WTC11 (cell line): ENCODE measurements at regions not wholly inside any gene's neighbourhood (a gene's known extent, or its start where the extent isn't known, plus 50 kb on each side); places are given as distances from the start of the nearest gene placed in this dataset.

ENCODE experiments used
- ATAC-seq: fragments of 200-7000 bp; cut with Tn5 transposase; 2 replicates; pipeline ENCODE4 v1.10.0; 2021; ENCODE audit warnings: mild to moderate bottlenecking, moderate library complexity
- CTCF ChIA-PET: fragments of 300-600 bp; sonication (Branson Sonifier 250); formaldehyde crosslinking; loops from one replicate; lab custom pipeline; 2021; ENCODE audit warnings: antibody characterized with exemption; lab: Charles Lee
- POLR2A ChIA-PET: fragments of 350-600 bp; sonication (Branson Sonifier 250); formaldehyde crosslinking; loops from one replicate; lab custom pipeline; 2021; ENCODE audit warnings: antibody characterized with exemption; lab: Charles Lee
- DNase-seq: peaks from one replicate; pipeline ENCODE4 v3.0.0; 2021; ENCODE audit warnings: low spot score
- H3K27ac Mint-ChIP-seq: 2 replicates; pipeline ENCODE4 v1.8.0; 2021; ENCODE audit warnings: mixed read lengths
- H3K27me3 Mint-ChIP-seq: 2 replicates; pipeline ENCODE4 v1.8.0; 2021; ENCODE audit warnings: low read depth, mild to moderate bottlenecking, moderate library complexity, mixed read lengths
- H3K36me3 Mint-ChIP-seq: 2 replicates; pipeline ENCODE4 v1.8.0; 2021; ENCODE audit warnings: mixed read lengths
- H3K4me1 Mint-ChIP-seq: 2 replicates; pipeline ENCODE4 v1.8.0; 2022; ENCODE audit warnings: mixed read lengths
- H3K4me3 Mint-ChIP-seq: 2 replicates; pipeline ENCODE4 v1.8.0; 2021; ENCODE audit warnings: mild to moderate bottlenecking, moderate library complexity, mixed read lengths
- H3K9me3 Mint-ChIP-seq: 2 replicates; pipeline ENCODE4 v1.8.0; 2021; ENCODE audit warnings: mixed read lengths
- AFF4 ChIP-seq: sonication (generic); formaldehyde crosslinking; IDR thresholded peaks from 2 replicates; pipeline ENCODE4 v1.8.1; 2023; ENCODE audit warnings: mild to moderate bottlenecking, missing genetic modification reagents, borderline replicate concordance
- ATF1 ChIP-seq: sonication (generic); formaldehyde crosslinking; IDR thresholded peaks from 2 replicates; pipeline ENCODE4 v1.8.1; 2023; ENCODE audit warnings: mild to moderate bottlenecking, moderate library complexity, missing genetic modification reagents
- FOXP1 ChIP-seq: sonication (generic); formaldehyde crosslinking; IDR thresholded peaks from 2 replicates; pipeline ENCODE4 v1.8.0; 2022; ENCODE audit warnings: missing genetic modification reagents, mild to moderate bottlenecking, moderate library complexity, borderline replicate concordance
- GRHL2 ChIP-seq: fragments of 250-450 bp; sonication (Bioruptor Pico); IDR thresholded peaks from 2 replicates; pipeline ENCODE4 v1.8.0; 2022; ENCODE audit warnings: mild to moderate bottlenecking, moderate library complexity; ENCODE audit not compliant: insufficient replicate concordance, severe bottlenecking
- JAZF1 ChIP-seq: fragments of 250-450 bp; sonication (Bioruptor Pico); IDR thresholded peaks from 2 replicates; pipeline ENCODE4 v1.9.0; 2021; ENCODE audit warnings: moderate library complexity, mild to moderate bottlenecking, inconsistent platforms
- JUN ChIP-seq: sonication (generic); formaldehyde crosslinking; IDR thresholded peaks from 2 replicates; pipeline ENCODE4 v1.8.0; 2023; ENCODE audit warnings: mild to moderate bottlenecking, missing genetic modification reagents
- MXD4 ChIP-seq: fragments of 250-450 bp; sonication (Bioruptor Pico); IDR thresholded peaks from 2 replicates; pipeline ENCODE4 v1.8.0; 2021; ENCODE audit warnings: mild to moderate bottlenecking, moderate library complexity, borderline replicate concordance
- NR2C2 ChIP-seq: sonication (generic); formaldehyde crosslinking; IDR thresholded peaks from 2 replicates; pipeline ENCODE4 v1.8.0; 2022; ENCODE audit warnings: mild to moderate bottlenecking, missing genetic modification reagents
- SOX15 ChIP-seq: fragments of 250-450 bp; sonication (Bioruptor Pico); IDR thresholded peaks from 2 replicates; pipeline ENCODE4 v1.9.0; 2021; ENCODE audit warnings: mild to moderate bottlenecking
- SP1 ChIP-seq: sonication (generic); formaldehyde crosslinking; conservative IDR thresholded peaks from 2 replicates; pipeline ENCODE4 v1.8.1; 2022; ENCODE audit warnings: missing genetic modification reagents
- TCF7 ChIP-seq: sonication (generic); formaldehyde crosslinking; IDR thresholded peaks from 2 replicates; pipeline ENCODE4 v1.8.0; 2022; ENCODE audit warnings: mild to moderate bottlenecking, low read depth, missing genetic modification reagents, moderate library complexity
- TEAD4 ChIP-seq: sonication (generic); formaldehyde crosslinking; IDR thresholded peaks from 2 replicates; pipeline ENCODE4 v1.8.0; 2022; ENCODE audit warnings: mild to moderate bottlenecking, missing genetic modification reagents
- ZNF416 ChIP-seq: fragments of 250-450 bp; sonication (Bioruptor Pico); IDR thresholded peaks from 2 replicates; pipeline ENCODE4 v1.9.0; 2021; ENCODE audit warnings: mild to moderate bottlenecking, inconsistent platforms
- ZNF425 ChIP-seq: fragments of 250-450 bp; sonication (Bioruptor Pico); conservative IDR thresholded peaks from 2 replicates; pipeline ENCODE4 v1.9.0; 2021; ENCODE audit warnings: mild to moderate bottlenecking
- TF ChIP-seq, protein P1 (sequence below): sonication (generic); formaldehyde crosslinking; IDR thresholded peaks from 2 replicates; pipeline ENCODE4 v1.8.1; 2022; ENCODE audit warnings: missing genetic modification reagents, borderline replicate concordance
- TF ChIP-seq, protein P2 (sequence below): sonication (generic); formaldehyde crosslinking; IDR thresholded peaks from 2 replicates; pipeline ENCODE4 v1.8.0; 2022; ENCODE audit warnings: missing genetic modification reagents

DNA sequence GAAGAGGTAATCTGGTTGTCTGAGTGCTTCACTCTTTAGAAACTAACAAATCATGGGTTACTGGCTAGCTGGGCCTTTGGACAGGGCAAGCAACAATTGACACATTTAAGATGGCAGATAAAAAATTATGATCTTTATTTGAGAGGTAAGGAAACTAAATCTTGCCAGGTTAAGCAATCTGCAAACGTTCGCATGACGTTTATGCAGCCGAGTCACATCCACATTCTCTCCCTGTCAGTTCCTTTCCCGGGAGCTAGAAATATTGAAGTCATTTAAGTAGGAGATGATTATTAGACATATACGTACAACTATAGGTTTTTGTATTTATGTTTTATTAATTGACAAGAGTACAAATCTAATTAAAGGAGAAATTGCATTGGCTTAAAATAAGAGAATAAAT, 57.4 kb upstream of the RCN1 start (continued):
- TF ChIP-seq JUN (CRISPR knock-in tag) (no peak), SOX15 (CRISPR knock-in tag) (no peak), SP1 (CRISPR knock-in tag) (no peak), FOXP1 (no peak)

- Mint-ChIP-seq H3K4me3 (no peak overlapping the region), H3K27ac (no peak overlapping the region)
- no peak for DNase-seq
- TF ChIP-seq, protein P1, sequence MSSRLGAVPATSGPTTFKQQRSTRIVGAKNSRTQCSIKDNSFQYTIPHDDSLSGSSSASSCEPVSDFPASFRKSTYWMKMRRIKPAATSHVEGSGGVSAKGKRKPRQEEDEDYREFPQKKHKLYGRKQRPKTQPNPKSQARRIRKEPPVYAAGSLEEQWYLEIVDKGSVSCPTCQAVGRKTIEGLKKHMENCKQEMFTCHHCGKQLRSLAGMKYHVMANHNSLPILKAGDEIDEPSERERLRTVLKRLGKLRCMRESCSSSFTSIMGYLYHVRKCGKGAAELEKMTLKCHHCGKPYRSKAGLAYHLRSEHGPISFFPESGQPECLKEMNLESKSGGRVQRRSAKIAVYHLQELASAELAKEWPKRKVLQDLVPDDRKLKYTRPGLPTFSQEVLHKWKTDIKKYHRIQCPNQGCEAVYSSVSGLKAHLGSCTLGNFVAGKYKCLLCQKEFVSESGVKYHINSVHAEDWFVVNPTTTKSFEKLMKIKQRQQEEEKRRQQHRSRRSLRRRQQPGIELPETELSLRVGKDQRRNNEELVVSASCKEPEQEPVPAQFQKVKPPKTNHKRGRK = no peak
- TF ChIP-seq, all 79 proteins: peak for 0
- no peaks in the 10 kb centered on the region for H3K36me3 Mint-ChIP-seq
- POLR2A ChIA-PET = interaction anchor here (0.7 kb wide), 1 partner anchor 762 kb away, joined by 3 read pairs; no protein-coding TSS in a partner anchor
- H3K4me1 Mint-ChIP-seq = peaks cover 4% of the 10 kb centered on the region
- CTCF ChIA-PET = interaction anchor here (1.0 kb wide), 1 partner anchor 143 kb away, joined by 3 read pairs; no protein-coding TSS in a partner anchor
- H3K9me3 Mint-ChIP-seq = no peaks in the 10 kb centered on the region
- ATAC-seq = no peak
- no peaks in the 10 kb centered on the region for H3K27me3 Mint-ChIP-seq
Observed at GRCh38 chr11:32033067-32033466, 57.8 kb upstream of the RCN1 start.

DNA sequence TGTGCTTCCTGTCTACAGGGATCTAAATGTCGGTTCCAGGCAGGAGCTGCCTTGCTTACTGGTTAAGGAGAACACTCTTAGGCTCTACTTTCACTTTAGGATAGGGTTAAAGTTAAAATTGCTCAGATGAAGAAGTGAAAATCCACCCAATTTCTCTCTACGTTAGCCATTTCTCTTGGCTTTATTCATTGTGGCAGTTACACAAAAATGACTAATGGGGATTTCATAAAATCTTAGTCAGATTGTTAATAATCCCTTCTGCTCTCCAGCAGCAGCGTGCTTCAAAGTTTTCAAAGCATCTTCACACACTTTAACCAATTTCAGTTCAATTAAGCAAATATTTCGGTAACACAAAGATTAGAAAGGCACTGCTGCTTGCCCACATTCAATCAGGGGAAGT, 58.4 kb upstream of the RCN1 start:
- POLR2A ChIA-PET = interaction anchor here (0.7 kb wide), 1 partner anchor 761 kb away, joined by 3 read pairs; no protein-coding TSS in a partner anchor
- Mint-ChIP-seq H3K36me3 (no peaks in the 10 kb centered on the region), H3K9me3 (no peaks in the 10 kb centered on the region), H3K27ac (no peak overlapping the region), H3K4me3 (no peak overlapping the region), H3K4me1 (peaks cover 4% of the 10 kb centered on the region), H3K27me3 (no peaks in the 10 kb centered on the region)
- ATAC-seq = no peak
- CTCF ChIA-PET = interaction anchor here (1.0 kb wide), 1 partner anchor 143 kb away, joined by 3 read pairs; no protein-coding TSS in a partner anchor
- TF ChIP-seq, protein P2, sequence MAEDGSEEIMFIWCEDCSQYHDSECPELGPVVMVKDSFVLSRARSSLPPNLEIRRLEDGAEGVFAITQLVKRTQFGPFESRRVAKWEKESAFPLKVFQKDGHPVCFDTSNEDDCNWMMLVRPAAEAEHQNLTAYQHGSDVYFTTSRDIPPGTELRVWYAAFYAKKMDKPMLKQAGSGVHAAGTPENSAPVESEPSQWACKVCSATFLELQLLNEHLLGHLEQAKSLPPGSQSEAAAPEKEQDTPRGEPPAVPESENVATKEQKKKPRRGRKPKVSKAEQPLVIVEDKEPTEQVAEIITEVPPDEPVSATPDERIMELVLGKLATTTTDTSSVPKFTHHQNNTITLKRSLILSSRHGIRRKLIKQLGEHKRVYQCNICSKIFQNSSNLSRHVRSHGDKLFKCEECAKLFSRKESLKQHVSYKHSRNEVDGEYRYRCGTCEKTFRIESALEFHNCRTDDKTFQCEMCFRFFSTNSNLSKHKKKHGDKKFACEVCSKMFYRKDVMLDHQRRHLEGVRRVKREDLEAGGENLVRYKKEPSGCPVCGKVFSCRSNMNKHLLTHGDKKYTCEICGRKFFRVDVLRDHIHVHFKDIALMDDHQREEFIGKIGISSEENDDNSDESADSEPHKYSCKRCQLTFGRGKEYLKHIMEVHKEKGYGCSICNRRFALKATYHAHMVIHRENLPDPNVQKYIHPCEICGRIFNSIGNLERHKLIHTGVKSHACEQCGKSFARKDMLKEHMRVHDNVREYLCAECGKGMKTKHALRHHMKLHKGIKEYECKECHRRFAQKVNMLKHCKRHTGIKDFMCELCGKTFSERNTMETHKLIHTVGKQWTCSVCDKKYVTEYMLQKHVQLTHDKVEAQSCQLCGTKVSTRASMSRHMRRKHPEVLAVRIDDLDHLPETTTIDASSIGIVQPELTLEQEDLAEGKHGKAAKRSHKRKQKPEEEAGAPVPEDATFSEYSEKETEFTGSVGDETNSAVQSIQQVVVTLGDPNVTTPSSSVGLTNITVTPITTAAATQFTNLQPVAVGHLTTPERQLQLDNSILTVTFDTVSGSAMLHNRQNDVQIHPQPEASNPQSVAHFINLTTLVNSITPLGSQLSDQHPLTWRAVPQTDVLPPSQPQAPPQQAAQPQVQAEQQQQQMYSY = no peak
- TF ChIP-seq GRHL2 (CRISPR knock-in tag) = no peak
- no peak for TF ChIP-seq JAZF1 (CRISPR knock-in tag)
- no peak for TF ChIP-seq AFF4 (CRISPR knock-in tag)
- no peak for TF ChIP-seq TCF7 (CRISPR knock-in tag)
- TF ChIP-seq ZNF425 (CRISPR knock-in tag) = no peak
- TF ChIP-seq ZNF416 (CRISPR knock-in tag) = no peak
- TF ChIP-seq TEAD4 (CRISPR knock-in tag) = no peak
- no peak for TF ChIP-seq NR2C2 (CRISPR knock-in tag)
- TF ChIP-seq ATF1 (CRISPR knock-in tag) = no peak
- TF ChIP-seq MXD4 (CRISPR knock-in tag) = no peak
- DNase-seq = no peak
